Activated CD4-positive, alpha-beta T cell treated with anti-CD3 and anti-CD28 coated beads for 36 hours (primary cell): ENCODE measurements at regions not wholly inside any gene's neighbourhood (a gene's known extent, or its start where the extent isn't known, plus 50 kb on each side); places are given as distances from the start of the nearest gene placed in this dataset.
"Not testable (repeated sequence)": the region's sequence is repeated elsewhere in the genome, so short reads cannot be mapped to it uniquely, and the experiment has no call there.

Experiments
- ATAC-seq: fragments of 200-7000 bp; cut with Tn5 transposase; one replicate; pipeline ENCODE4 v1.10.0; 2021; ENCODE audit warnings: mild to moderate bottlenecking, moderate library complexity
- CTCF ChIA-PET: fragments of 350-600 bp; sonication (Branson Sonifier 250); formaldehyde crosslinking; loops from one replicate; lab custom pipeline; 2021; ENCODE audit warnings: antibody characterized with exemption; lab: Charles Lee
- POLR2A ChIA-PET: fragments of 350-600 bp; sonication (Branson Sonifier 250); formaldehyde crosslinking; loops from one replicate; lab custom pipeline; 2021; ENCODE audit warnings: antibody characterized with exemption, inconsistent platforms; lab: Charles Lee
- DNase-seq: peaks from one replicate; pipeline ENCODE4 v3.0.0-alpha.2; 2020
- H3K27ac Mint-ChIP-seq: one replicate; pipeline ENCODE4 v1.8.0; 2021; ENCODE audit warnings: mixed read lengths
- H3K27me3 Mint-ChIP-seq: one replicate; pipeline ENCODE4 v1.8.0; 2021; ENCODE audit warnings: mixed read lengths
- H3K36me3 Mint-ChIP-seq: one replicate; pipeline ENCODE4 v1.8.0; 2021; ENCODE audit warnings: low read depth, mixed read lengths
- H3K4me1 Mint-ChIP-seq: one replicate; pipeline ENCODE4 v1.8.0; 2021; ENCODE audit warnings: mixed read lengths
- H3K4me3 Mint-ChIP-seq: one replicate; pipeline ENCODE4 v1.8.0; 2021; ENCODE audit warnings: mild to moderate bottlenecking, moderate library complexity, mixed read lengths
- H3K9me3 Mint-ChIP-seq: one replicate; pipeline ENCODE4 v1.8.0; 2021; ENCODE audit warnings: low read depth, mixed read lengths
- intact Hi-C, 2 experiments: fragments of 100-400 bp; cut with DNase I in 1 of 2; cut with micrococcal nuclease in 1 of 2; formaldehyde crosslinking; loops; one replicate each; pipeline versions ENCODE4 v1.14.2 to v1.15.1; 2022 to 2024; cut with DNase I, micrococcal nuclease

DNA sequence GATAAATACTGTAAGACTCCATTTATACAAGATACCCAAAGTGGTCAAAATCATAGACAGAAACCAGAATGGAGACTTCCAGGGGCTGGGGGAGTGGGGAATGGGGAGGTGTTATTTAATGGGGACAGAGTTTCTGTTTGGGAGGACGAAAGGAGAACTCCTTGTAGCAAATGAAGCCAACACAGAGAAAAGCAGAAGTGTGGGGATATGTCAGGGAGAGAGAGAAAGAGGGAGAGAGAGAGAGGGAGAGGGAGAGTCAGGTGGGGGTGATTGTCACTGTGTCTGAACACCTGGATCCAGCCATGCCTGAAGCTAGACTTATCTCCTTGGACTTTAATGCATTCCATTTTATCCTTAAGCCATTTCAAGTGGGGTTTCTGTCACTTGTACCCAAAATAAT, 234.7 kb downstream of the BCL11B start:
- H3K4me1 Mint-ChIP-seq, POLR2A ChIA-PET, H3K27ac Mint-ChIP-seq, H3K36me3 Mint-ChIP-seq, intact Hi-C loops, CTCF ChIA-PET, H3K27me3 Mint-ChIP-seq, DNase-seq, H3K4me3 Mint-ChIP-seq, H3K9me3 Mint-ChIP-seq, ATAC-seq: not testable (repeated sequence)

DNA sequence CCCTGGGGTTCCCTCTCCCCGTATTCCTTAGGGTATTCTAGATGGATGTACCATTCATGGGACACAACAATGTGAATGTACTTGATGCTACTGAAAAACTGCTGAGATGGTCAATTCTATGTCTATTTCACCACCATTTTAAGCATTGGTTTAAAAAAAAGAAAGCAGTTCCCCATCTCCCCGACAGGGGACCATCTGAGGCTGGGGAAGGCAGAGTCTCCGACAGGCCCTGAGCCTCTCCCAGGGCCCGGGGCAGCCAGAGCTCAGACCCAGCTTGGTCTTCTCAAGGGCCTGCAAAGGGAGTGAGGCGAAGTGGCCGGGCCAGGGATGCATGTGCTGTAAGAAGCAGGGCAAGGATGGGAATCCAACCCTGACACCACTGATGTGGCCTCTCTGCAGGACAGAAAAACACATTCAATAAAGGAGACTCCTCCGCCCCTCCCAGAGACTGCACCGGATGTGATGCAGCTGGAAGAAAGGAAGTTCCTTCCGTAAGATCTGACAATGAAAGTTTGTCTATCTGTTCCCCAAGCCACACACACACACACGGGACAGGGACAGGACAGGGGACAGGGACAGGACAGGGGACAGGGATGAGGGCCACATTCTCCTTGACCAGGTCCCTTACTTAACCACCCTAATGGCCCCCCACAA, 234.1 kb downstream of the BCL11B start:
- DNase-seq (no peak), ATAC-seq (no peak)
- H3K4me3 Mint-ChIP-seq = no peak overlapping the region
- intact Hi-C loops = no loop called here
- H3K27me3 Mint-ChIP-seq = no peaks in the 10 kb centered on the region
- ChIA-PET CTCF (no interaction called here), POLR2A (no interaction called here)
- H3K36me3 Mint-ChIP-seq = no peaks in the 10 kb centered on the region
- no peaks in the 10 kb centered on the region for H3K4me1 Mint-ChIP-seq
- no peak overlapping the region for H3K27ac Mint-ChIP-seq
- no peaks in the 10 kb centered on the region for H3K9me3 Mint-ChIP-seq

DNA sequence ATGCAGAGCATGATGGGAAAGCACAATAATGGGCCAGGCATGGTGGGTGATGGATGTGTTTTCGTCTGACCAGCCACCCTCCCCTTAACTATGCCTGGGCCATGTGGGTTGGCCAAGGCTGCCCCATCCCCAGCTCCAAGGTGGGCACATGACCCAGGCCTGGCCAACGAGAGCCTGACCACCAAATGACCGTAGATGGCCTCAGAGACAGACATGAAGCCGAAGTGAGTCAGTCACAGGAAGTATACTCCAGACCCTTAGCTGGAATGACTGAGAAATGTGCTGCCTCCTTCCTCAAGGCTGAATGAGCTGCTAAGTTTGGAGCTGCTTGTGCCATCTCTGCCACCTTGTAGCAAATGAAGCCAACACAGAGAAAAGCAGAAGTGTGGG, 233.6 kb downstream of the BCL11B start:
- H3K9me3 Mint-ChIP-seq = no peaks in the 10 kb centered on the region
- no peaks in the 10 kb centered on the region for H3K27me3 Mint-ChIP-seq
- H3K4me3 Mint-ChIP-seq = no peak overlapping the region
- CTCF ChIA-PET = no interaction called here
- H3K27ac Mint-ChIP-seq = no peak overlapping the region
- DNase-seq = no peak
- POLR2A ChIA-PET = no interaction called here
- intact Hi-C loops = no loop called here
- no peak for ATAC-seq
- no peaks in the 10 kb centered on the region for H3K4me1 Mint-ChIP-seq
- H3K36me3 Mint-ChIP-seq = no peaks in the 10 kb centered on the region

DNA sequence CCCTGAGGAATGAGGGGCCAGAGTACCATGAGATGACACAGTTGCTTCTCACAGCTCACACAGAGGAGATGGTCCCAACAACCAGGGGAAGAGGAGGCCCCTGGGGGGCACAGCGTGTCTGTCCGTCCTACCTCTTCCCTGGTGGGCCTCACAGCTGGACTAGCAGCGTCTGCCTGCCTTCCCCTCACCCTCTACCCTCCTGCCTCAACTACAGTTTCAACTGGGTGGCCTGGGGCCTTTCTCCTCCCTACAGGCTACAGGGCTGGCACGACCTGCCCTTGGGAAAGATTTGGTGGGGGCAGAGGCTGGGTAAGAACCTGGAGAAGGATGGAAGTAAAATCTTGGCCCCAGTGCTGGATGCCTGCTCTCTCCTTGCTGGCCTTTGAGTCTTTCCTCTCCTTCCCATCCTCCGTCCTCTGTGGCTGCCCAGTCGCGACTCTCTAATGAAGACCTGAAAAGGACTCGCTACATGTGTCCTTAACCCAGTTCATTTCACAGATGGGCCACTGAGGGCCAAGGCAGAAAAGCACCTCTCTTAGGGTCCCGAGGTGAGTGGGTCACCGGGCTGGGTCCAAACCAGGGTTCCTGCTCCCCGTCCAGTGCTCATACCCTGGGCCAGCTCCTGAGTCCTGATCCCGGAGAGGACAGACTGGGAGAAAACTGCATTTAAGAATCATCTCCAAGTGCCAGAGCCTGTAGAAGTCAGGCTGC, 232.5 kb downstream of the BCL11B start:
- no peaks in the 10 kb centered on the region for H3K27me3 Mint-ChIP-seq
- CTCF ChIA-PET = no interaction called here
- intact Hi-C loops = no loop called here
- H3K9me3 Mint-ChIP-seq = peaks cover 2% of the 10 kb centered on the region
- no peak overlapping the region for H3K27ac Mint-ChIP-seq
- ATAC-seq = no peak
- POLR2A ChIA-PET = no interaction called here
- DNase-seq = no peak
- no peaks in the 10 kb centered on the region for H3K4me1 Mint-ChIP-seq
- H3K36me3 Mint-ChIP-seq = no peaks in the 10 kb centered on the region
- no peak overlapping the region for H3K4me3 Mint-ChIP-seq

DNA sequence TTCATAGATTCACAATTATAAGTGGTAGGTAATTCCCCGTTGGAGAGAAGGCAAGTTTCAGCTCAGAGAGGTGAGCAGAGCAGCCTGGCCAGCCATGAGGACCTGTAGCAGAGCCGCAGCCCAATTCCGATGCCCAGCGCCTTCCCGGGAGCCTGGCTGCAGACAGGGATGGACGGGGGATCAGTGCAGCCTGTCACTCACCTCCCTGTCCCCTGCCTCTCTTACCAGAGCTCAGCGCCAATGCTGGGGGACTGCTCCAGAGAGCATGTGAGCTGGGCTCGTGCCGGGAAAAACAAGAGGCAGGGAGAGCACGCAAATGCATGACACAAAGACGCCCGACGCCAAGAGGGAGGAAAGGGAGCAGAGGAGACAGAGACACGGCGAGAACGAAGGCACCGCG, 231.9 kb downstream of the BCL11B start:
- H3K36me3 Mint-ChIP-seq = peaks cover 3% of the 10 kb centered on the region
- POLR2A ChIA-PET = no interaction called here
- CTCF ChIA-PET = no interaction called here

DNA sequence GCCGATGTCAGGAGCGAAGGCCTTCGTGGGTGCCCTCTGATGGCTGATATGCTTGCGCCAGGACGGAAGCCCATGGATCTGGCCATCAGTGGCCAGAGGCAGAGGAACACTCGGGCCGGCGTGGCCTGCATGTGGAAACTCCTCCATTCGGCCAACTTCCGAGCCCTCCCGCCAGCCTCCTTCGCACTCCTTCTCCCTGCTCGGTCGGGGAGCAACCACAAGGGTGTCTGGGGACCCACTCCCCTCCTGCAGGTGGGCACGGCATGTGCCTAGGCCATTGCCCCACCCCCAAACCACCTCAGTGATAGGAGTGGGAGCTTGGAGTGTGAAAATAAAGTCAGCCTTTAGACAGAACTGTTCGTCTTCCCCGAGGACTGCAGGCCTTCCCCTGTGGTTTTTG, 231.3 kb downstream of the BCL11B start:
- Mint-ChIP-seq H3K27me3 (no peaks in the 10 kb centered on the region), H3K36me3 (peaks cover 4% of the 10 kb centered on the region), H3K4me3 (no peak overlapping the region), H3K27ac (no peak overlapping the region), H3K4me1 (no peaks in the 10 kb centered on the region), H3K9me3 (peaks cover 7% of the 10 kb centered on the region)
- intact Hi-C loops = no loop called here
- no peak for DNase-seq
- CTCF ChIA-PET = no interaction called here
- POLR2A ChIA-PET = no interaction called here
- ATAC-seq = no peak

More for the DNA sequence above, 231.9 kb downstream of the BCL11B start:
- H3K4me3 Mint-ChIP-seq = no peak overlapping the region
- intact Hi-C loops = no loop called here
- no peaks in the 10 kb centered on the region for H3K4me1 Mint-ChIP-seq
- peaks cover 7% of the 10 kb centered on the region for H3K9me3 Mint-ChIP-seq
- DNase-seq (no peak), ATAC-seq (no peak)
- H3K27ac Mint-ChIP-seq = no peak overlapping the region
- H3K27me3 Mint-ChIP-seq = no peaks in the 10 kb centered on the region

DNA sequence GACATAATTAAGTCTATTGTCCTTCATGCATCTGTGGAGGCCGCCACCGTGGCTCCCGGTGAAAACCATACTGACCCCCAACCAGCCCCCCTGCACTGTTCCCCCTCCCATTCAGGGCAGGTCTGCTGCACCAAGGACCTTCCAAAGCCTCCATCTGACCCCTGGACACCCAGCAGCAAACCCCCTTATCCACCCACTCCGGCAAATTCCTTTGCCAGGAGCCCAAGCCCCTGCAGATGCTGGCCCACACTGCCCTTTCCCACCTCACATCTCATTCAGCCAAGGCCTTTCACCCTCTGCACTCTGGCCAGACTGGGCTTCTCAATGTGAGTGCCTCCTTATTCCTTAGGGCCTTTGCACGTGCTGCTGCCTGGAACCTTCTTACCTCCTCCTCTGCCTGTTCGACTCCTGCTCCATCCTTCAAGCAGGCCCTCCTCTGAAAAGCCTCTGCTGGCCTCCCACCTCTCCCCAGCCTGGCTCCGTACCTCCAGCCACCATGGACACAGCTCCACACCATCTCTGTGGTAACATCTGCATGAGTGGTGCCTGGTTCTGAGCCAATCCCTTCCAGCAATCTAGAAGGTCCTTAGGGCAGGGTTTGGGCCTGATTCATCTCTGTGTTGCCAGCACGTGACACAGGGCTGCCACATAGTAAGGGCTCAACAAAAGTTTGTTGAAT, 230.7 kb downstream of the BCL11B start:
- no peak overlapping the region for H3K27ac Mint-ChIP-seq
- intact Hi-C loops = no loop called here
- H3K9me3 Mint-ChIP-seq = peaks cover 7% of the 10 kb centered on the region
- ATAC-seq = no peak
- H3K4me3 Mint-ChIP-seq = no peak overlapping the region
- H3K27me3 Mint-ChIP-seq = no peaks in the 10 kb centered on the region
- no peaks in the 10 kb centered on the region for H3K4me1 Mint-ChIP-seq
- DNase-seq = no peak
- peaks cover 4% of the 10 kb centered on the region for H3K36me3 Mint-ChIP-seq
- POLR2A ChIA-PET = no interaction called here
- CTCF ChIA-PET = no interaction called here

DNA sequence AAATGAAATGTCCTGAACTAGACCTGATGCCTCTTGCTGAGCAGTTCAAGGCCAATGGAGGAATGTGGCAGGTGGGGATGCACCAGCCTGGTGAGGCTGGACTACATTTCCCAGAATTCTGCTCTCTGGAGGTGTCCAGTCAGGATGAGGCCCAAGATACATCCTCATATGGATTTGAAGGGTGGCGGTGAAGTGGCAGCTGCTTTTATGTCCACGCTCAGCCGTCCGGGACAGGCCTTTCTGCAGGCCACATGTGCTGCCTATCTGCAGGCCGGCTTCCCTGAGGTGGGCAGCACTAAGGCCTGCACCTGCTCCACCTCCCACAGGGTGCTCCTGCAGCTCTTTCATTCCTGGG, 230.2 kb downstream of the BCL11B start:
- H3K4me1 Mint-ChIP-seq = peaks cover 2% of the 10 kb centered on the region
- no peak overlapping the region for H3K4me3 Mint-ChIP-seq
- intact Hi-C loops = no loop called here
- no peak for ATAC-seq
- no peak for DNase-seq
- no peak overlapping the region for H3K27ac Mint-ChIP-seq
- H3K36me3 Mint-ChIP-seq = peaks cover 4% of the 10 kb centered on the region
- ChIA-PET POLR2A (no interaction called here), CTCF (no interaction called here)
- H3K27me3 Mint-ChIP-seq = no peaks in the 10 kb centered on the region
- H3K9me3 Mint-ChIP-seq = peaks cover 7% of the 10 kb centered on the region

DNA sequence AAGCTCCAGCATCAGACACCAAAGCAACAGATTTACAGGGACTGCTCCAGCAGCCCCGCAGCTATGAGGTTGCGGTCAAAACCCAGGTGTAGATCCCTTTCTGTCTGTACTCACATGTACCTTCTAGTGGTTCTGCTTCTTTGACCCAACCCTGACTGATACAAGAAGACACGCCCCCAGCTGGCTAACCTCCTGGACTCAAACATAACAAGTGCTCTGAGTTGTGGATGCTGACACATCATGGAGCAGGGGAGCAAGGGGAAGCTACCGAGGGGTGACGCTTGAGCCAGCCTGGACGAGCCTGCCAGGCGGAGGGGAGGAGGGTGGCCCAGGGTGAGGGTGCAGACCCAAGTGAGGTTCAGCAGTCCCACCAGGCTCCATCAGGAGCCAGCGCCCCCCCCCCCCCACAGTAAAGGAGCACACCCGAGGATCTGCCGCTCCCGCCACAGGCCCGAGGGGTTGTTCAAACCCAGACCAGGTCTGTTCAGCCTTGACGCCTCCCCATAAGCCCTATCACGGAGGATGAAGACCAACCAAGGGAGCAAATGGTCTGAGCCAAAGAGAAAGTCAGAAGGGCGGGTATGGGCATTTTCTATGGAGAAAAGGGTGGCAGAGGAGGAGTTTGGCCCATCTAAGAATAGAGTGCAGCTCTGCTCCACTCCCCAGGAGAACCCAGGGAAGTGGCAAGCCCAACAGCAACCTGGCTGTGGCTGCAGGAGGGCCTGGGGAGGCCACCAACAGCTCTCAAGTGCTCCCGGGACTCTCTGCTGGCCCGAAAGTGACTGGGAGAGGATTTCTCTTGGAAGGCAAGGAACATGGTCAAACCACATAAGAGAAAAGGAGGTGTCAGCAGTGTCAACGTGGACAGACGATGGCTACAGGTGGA, 229.4 kb downstream of the BCL11B start:
- ChIA-PET CTCF (no interaction called here), POLR2A (no interaction called here)
- DNase-seq (no peak), ATAC-seq (no peak)
- no peak overlapping the region for H3K4me3 Mint-ChIP-seq
- intact Hi-C loops = no loop called here
- no peak overlapping the region for H3K27ac Mint-ChIP-seq
- peaks cover 4% of the 10 kb centered on the region for H3K36me3 Mint-ChIP-seq
- H3K27me3 Mint-ChIP-seq = no peaks in the 10 kb centered on the region
- peaks cover 7% of the 10 kb centered on the region for H3K9me3 Mint-ChIP-seq
- peaks cover 4% of the 10 kb centered on the region for H3K4me1 Mint-ChIP-seq

DNA sequence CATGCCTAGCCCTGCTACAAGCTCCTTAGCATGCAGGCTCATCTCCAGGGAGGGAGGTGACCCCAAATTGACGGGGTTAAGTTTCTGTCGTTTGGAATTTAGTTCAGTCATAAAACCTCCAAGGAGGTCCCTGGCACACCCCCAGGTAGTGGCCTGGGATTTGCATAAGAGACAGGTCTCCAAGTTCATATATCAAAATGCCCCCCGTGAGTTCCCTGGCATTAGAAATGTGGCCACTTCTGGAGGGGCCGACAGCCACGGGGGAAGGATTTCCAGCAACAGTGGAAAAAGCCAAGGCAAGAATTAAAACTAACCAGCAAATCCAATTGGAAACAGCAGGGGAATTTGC, 228.8 kb downstream of the BCL11B start:
- Mint-ChIP-seq H3K4me3 (no peak overlapping the region), H3K27ac (no peak overlapping the region), H3K27me3 (no peaks in the 10 kb centered on the region), H3K36me3 (peaks cover 4% of the 10 kb centered on the region), H3K9me3 (peaks cover 7% of the 10 kb centered on the region), H3K4me1 (peaks cover 6% of the 10 kb centered on the region)
- ATAC-seq (no peak), DNase-seq (no peak)
- intact Hi-C loops = no loop called here
- ChIA-PET CTCF (interaction anchor here (1.1 kb wide), 1 partner anchor 11 kb away, joined by 4 read pairs; no protein-coding TSS in a partner anchor), POLR2A (no interaction called here)

DNA sequence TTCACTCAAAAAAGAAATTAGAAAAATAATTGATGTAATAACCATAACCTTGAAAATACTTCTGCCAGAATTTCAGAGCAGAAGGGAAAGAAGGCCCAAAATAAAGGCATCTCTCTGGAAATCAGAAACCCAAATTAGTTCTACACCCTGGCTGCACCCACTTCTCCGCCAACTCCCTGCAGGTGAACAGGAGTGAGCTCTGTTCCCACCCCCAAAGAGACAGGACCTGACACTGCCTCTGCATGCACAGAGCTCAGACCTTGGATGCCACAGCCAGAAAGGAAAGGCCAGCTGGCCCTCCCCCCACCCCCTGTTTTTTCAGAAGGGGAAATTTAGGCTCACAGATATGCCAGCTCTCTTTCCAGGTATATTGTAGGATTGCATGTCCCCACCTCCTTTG, 228.2 kb downstream of the BCL11B start:
- H3K27ac Mint-ChIP-seq = no peak overlapping the region
- CTCF ChIA-PET = interaction anchor here (1.1 kb wide), 1 partner anchor 10 kb away, joined by 4 read pairs; no protein-coding TSS in a partner anchor
- POLR2A ChIA-PET = no interaction called here
- H3K4me3 Mint-ChIP-seq = no peak overlapping the region
- H3K4me1 Mint-ChIP-seq = peaks cover 10% of the 10 kb centered on the region
- peaks cover 7% of the 10 kb centered on the region for H3K9me3 Mint-ChIP-seq
- H3K27me3 Mint-ChIP-seq = no peaks in the 10 kb centered on the region
- no peak for DNase-seq
- peaks cover 4% of the 10 kb centered on the region for H3K36me3 Mint-ChIP-seq
- ATAC-seq = no peak
- intact Hi-C loops = no loop called here
